ENCODE measurements at regions not wholly inside any gene's neighbourhood (a gene's known extent, or its start where the extent isn't known, plus 50 kb on each side); places are given as distances from the start of the nearest gene placed in this dataset.

DNA sequence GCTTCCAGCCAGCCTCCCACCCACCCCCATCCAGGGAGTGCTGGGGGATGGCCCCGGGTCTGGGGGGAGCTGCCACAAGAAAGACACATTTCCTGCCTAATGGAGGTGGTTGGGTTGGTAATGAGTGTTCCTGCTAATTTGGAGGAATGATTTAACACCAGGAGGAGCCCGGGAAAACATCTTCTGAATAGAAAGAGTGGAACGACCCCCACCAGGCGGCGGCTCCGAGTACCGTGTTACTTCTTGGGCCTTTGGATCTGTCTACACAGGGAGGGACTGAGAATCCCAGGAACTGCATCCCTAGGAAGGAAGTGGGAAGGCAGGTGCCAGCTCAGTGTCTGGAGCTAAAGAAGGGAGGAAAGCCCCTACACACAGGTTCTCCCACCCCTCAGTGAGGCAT is 64.6 kb downstream of the TSPAN17 start:
- DNase-seq = no peak

DNA sequence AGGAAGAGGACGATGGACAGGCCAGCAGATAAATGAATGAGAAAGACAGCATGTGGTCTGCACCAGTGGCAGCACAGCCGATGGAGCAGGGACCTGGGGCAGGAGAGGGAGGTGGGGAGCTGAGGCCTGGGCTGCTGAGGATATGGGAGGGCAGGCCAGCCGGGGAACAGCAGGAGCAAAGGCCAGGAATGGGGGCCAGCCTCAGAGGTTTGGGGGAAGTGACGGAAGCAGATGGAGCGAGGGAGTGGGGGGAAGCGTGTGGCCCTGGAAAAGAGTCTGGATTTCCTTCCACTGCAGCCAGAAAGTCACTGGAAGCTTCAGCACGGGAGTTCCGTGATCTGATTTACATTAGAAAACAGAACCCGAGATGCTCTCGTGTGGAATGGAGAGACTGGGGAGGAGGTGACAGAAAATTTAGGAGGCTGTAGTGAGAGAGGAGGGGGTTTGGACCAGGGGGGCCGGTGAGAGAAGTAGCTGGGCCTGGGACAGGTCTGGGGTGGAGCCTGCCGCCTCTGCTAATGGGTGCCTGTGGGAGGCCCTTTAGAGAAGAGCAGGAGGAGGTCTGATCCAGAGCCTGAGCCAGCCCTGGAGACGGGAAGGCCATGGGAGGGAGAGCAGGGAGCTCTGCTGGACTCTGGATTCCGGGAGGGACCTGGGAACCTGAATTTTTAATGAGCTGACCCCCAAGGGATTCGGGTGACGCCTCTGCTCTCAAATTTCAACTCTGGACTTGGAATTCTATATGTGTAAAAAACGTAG is 65.4 kb downstream of the TSPAN17 start:
- no peak for DNase-seq

- DNase-seq = no peak
Observed at GRCh38 chr5:176713409-176713808, 66.1 kb downstream of the TSPAN17 start.

DNA sequence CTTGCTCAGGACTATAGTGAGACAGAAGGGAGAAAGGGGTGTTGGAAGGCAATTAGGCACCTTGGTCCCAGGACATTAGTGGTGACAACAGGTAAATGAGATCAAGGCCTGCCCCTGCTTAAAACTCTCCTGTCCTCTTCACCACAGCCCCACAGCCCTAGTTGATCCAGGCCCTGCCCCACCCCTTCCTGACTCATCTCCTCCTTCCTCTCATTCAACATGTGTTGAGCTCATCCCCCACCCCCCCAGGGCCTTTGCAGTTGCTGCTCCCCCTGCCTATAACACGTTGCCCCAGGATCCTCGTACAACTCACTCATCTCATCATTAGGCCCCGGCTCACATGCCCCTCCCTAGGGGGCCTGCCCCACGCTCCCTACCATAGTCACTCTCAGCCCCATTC is 66.8 kb downstream of the TSPAN17 start:
- peak; percentile 60 for DNase-seq

- DNase-seq = no peak
Observed at GRCh38 chr5:176716320-176716719, 69.0 kb downstream of the TSPAN17 start.

DNA sequence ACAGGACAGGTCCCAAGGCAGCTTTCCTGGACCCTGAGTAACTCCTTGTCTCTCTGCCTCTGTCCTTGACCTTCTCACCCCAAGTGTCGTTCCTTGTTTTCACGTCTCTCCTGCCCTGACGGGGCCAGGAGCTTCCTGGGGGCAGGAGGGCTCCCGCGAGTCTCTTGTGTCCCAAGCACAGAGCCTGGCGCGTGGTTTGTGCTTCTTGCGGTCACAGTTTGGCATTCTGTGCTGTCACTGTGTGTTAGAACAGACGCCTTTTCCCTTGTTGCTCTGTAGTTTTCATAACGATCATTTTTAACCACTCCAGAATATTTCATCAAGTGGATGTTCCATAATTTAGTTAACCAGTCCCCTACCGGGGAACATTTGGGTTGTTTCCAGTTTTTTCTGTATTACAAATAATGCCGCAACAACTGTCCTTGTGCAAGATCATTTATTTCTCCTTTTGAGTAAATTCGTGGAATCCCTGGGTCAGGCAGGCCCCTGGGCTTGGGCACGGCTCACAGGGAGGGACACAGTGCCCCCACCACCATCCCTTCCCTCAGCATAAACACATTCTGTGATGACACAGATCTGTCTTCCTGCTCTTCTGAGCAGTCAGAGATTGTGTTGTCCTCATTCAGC is 71.9 kb downstream of the TSPAN17 start:
- no peak for DNase-seq

GRCh38 chr5:176721509-176721908 is 74.2 kb downstream of the TSPAN17 start:
- DNase-seq = no peak

DNA sequence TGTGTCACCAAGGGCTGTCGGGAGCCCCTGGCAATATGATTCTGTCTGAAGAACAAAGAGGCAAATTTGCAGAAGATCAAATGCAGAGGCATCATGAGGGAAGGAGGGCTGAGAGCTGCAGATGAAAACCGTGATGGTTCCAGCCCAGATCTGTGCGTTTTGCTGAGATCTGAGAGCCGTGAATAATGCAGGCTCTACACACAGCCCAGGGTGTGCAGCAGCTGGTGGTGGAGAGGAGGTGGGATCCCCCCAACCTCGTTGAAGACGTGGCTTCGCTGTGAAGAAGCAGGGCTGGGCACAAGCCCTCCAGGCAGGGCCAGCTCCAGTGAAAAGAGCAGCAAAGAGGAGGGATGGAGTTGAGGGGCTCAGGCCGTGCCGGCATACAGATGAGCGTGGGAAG is 75.5 kb downstream of the TSPAN17 start:
- DNase-seq = no peak

- peak; percentile 22 for DNase-seq
Observed at GRCh38 chr5:176723440-176723839, 76.2 kb downstream of the TSPAN17 start.

DNA sequence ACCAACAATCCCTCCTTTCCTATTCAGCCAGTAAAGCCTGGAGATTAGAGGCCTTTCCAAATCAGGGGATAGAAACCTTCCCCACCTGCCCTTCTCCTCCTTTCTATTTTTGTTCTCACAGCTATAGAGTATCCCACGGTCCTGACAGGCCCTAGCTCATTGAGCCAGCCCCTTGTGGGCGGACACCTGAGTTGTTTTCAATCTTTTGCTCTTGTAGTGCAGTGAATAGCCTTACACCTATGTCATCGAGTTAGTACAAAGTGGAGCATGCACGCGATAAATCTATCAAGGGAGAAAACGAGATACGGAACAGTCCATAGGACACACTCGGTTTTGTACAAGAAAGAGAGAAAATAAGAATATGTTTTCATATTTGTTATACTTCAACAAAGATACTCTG is 77.2 kb downstream of the TSPAN17 start:
- no peak for DNase-seq

- DNase-seq = no peak
Observed at GRCh38 chr5:176725521-176726280, 78.4 kb downstream of the TSPAN17 start.

DNA sequence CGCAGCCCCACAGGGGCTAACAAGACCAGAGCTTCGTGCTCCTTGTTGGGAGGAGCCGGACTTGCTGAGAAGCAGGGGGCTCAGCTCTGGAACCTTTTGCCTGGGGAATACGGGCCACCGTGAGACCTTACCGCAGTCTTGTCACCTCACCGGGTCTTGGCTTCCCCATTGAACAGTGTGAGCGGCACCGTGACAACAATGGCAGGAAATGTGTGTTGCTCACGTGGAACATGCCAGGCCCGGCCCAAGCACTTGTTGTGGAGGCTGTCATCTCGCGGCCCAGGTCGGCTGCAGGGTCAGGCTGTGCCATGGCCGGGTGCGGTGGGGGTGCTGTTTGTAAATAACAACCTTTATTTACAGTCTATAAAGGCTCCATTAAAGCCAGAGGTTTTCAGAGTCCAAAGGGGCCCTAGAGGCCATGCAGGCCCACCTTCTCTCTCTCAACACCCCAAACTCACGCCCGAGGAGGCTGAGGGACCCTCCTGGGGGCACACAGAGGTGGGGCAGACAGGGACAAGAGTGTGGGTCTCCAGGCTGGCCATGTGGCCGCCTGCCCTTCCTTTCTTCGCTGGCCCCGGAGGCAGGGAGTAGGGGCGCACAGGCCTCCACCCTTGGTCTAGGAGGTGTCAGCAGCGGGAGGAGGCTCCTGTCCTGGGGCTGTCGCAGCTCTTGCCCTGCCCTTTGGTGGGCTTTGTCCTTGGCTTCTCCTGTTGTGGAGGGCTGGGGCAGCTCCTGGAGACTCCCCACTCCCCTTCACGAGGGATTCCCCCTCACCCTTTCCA is 79.7 kb downstream of the TSPAN17 start:
- no peak for DNase-seq

DNA sequence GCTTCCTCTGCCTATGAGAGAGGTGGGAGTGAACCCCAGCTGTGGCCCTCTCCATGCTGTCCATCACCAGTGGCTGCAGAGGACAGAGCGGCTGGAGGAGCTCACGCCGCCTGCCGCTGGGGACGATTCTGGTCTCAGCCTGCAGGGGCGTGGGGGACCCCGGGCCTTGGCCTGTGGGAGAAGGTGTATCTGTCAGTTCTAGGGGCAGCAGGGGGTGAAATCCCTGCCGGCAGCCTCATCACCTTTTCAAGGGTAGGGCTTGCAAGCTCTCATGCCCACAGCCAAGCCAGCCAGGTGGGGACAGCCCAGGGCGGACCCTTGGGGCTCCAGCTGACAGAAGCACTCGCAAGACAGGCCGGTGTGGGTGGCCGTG is 80.2 kb downstream of the TSPAN17 start:
- no peak for DNase-seq

GRCh38 chr5:176727983-176728675 is 80.8 kb downstream of the TSPAN17 start:
- no peak for DNase-seq

DNA sequence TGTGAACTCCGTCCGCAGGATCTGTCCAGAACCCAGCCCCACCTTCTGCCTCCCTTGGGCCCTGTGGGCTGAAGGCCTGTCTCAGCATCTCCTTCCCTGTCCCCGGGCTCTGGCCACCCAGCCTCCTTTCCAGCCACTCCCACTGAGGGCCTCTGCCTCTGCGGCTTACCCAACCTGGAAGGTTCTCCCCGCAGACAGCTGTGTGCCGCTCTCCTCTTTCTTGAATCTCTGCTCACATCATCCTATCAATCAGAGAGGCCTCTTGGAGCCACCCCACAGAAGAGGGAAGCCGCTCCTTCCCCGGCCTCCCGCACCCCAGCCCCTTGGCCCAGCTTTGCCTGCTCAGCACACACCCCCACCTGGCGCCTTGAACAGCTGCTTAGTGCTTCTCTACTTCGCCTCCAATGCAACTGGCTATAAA is 81.5 kb upstream of the UNC5A start:
- no peak for DNase-seq

GRCh38 chr5:176730815-176731475 is 79.4 kb upstream of the UNC5A start:
- DNase-seq = no peak

- DNase-seq = no peak
Observed at GRCh38 chr5:176731506-176732160, 78.7 kb upstream of the UNC5A start.

GRCh38 chr5:176732306-176732705 is 78.1 kb upstream of the UNC5A start:
- DNase-seq = no peak

- no peak for DNase-seq
Observed at GRCh38 chr5:176732736-176733405, 77.5 kb upstream of the UNC5A start.

DNA sequence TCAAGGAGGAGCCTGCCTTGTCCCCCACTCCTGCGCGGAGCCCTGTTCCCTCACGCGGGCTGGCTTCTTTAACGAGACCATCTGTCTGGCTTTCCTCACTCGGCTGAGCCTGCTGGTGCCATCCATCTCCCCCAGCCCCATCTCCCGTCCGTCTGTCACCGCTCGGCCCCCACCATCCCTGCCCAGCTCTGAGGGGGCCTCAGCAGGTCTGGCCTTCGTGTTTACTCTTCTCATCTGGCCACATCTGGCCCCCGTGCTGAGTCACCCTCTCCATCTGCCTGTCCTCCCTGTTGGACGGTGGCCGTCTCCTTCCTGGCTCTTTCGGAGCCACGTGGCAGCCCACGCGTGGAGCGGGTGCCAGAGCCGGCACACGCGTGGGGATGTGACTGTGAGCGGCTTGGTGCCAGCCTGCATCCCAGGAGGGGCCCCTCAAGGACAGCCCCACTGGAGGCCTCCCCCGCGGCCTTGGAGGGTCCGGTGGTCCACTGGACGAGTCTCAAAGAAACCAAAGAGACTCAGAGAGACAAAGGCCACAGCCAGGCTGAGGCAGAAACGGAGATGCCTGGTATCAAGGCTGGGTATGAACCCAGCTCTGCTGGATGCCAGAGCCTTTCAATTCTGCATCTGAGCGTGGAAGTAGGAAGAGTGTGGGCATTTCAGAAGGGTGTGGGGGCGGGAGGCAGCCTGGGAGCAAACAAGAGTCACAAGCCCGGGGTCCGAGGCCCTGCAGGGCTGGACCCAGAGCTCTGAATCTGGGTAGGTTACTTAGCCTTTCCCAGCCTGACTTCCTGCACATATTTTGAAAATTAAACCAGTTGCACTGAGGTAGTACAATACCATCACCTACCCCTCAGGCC is 76.7 kb upstream of the UNC5A start:
- no peak for DNase-seq
